Renal cortical epithelial cell (primary cell): ENCODE measurements at regions not wholly inside any gene's neighbourhood (a gene's known extent, or its start where the extent isn't known, plus 50 kb on each side); places are given as distances from the start of the nearest gene placed in this dataset.

Experiments
- DNase-seq: peaks from one replicate; pipeline ENCODE4 v3.0.0-alpha.2; 2011; ENCODE audit warnings: low read depth

DNA sequence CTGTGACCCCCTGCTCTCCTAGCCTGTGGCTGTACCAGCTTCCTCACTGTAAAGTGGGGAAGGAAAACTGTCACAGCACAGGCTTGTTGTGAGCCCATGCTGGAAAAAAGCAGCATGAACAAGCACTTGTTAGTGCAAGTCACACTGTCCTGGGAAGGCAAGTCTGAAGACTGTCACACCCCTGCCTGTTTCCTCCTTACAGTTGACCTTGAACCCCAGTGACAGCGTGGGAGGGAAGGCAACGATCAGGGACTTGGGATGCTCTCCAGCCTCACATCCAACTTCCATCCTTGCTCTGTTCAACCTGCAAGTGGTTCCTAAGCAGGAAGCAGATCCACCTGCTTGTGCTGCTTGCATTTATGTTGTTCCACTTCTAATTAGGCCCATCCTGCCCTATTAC, 311.3 kb upstream of the KLHL29 start:
- DNase-seq = no peak

DNA sequence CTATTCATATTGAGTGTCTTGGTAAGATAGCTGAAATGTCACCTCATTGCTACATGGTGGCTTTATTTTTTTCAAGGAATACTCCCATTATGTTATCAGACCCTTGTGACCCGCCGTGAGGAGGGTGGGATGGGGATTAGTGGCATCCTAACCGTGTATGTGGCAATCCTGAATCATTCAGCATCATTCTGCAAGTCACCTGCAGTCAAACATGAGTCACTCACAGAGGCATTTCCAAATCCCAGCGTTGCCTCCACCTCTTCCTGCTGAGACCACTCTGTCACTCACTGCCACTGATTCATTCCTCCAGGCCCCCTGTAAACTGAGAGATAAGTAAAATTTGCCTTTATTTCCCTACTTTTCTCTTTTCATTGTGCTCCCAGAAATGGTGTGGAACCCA, 307.4 kb upstream of the KLHL29 start:
- DNase-seq = peak; percentile 6

- DNase-seq = no peak
Measured at GRCh38 chr2:23078784-23079434, 306.1 kb upstream of the KLHL29 start.

DNA sequence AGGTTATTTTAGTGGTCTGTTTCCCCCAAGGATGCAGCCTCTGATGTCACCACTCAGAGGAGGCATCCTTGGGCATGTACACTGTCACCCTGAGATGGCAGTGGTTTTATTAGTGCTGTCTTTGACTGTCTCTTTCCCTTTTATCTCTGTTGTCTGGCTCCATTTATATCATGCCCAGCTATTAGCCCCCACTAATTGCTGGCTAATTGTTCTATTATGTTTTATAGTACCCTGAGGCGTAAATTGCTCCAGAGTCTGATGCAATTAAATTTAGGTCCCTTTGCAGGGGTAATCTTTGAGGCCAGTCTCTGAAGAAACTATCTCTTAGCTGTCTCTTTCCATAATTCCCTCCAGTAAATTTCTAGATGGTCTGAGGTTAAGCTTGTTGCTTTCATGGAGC, 301.0 kb upstream of the KLHL29 start:
- no peak for DNase-seq

- no peak for DNase-seq
Measured at GRCh38 chr2:23091019-23091418, 294.0 kb upstream of the KLHL29 start.

DNA sequence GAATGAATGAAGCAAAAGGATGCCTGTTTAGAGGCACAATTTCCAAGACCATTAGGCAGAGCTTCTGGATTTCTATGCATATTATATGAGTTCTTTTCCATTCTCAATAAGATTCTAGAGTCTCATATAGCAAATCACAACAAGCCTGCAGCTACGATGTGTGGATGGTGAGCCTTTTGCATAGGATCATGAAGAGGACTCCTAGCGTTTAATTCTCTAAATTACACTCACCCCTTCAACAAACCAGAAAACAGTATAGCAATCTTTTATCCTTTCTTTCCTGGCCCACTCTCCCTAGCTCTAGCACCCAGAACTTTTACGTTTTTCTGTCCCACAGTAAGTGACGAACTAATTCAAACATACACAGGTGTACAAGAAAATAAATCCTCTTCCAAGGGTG, 293.1 kb upstream of the KLHL29 start:
- DNase-seq = no peak

DNA sequence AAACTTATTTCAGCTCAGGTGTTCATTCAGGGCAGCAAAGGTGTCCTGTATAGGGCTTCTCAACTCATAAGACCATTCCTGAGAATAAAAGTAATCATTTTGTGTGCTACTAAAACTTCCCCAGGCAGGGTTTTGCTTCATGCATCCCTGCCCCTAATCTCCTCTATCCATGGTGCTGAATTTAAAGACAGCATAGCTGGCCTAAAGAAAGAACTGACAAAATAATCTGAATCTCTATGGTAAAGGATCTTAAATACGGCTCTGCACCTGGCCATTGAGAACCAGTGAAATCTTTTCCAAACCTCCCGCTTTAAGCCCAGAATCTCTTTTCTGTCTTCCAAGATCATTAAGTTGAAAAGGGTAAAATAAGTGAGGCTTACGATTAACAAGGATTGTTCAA, 292.1 kb upstream of the KLHL29 start:
- peak; percentile 48 for DNase-seq

DNA sequence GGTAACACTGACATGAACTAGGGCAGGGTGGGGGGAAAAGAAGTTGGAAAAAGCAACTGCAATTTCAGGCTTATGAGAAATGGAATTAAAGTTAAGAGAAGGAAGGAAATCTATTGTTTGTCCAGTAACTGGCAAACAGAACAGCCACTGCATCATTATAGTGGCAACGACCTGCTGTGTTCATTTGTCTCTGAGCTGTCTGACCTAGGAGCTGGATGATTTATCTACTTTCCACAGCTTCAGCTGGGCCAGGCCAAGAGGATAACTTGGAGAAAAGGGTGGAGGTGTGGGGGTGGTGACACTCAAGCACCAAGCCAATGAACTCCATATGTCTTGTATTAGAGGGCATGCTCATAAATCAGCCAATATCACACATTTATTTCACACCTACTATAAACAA, 291.5 kb upstream of the KLHL29 start:
- DNase-seq = no peak

GRCh38 chr2:23096906-23097602, 287.9 kb upstream of the KLHL29 start:
- peak; percentile 40 for DNase-seq

- DNase-seq = no peak
Measured at GRCh38 chr2:23100406-23100805, 284.6 kb upstream of the KLHL29 start.

DNA sequence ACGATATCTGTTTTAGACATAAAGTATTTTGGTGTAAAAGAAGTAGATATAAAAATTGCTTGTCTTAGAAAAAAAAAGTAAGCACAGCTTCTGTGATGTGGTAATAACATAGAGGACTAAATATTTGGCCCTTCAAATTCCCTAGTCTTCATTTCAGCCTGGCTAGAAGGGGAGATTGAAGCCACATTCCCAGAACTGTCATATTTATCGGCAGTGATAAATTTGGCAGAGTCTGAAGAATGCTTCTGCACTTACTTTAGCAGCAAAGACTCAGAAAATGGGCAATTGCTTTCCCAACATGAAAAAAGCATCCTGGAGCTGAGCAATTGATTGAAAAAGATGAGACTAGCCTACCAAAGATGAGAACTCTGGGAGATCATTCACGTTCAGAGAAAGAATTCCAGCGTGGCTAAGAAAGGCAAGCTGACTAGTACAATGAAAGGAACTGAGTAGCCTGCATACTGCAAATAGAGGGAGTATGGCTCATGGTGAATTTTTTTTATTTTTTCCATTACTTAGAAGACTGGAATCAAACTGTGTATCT, 278.7 kb upstream of the KLHL29 start:
- DNase-seq = no peak

DNA sequence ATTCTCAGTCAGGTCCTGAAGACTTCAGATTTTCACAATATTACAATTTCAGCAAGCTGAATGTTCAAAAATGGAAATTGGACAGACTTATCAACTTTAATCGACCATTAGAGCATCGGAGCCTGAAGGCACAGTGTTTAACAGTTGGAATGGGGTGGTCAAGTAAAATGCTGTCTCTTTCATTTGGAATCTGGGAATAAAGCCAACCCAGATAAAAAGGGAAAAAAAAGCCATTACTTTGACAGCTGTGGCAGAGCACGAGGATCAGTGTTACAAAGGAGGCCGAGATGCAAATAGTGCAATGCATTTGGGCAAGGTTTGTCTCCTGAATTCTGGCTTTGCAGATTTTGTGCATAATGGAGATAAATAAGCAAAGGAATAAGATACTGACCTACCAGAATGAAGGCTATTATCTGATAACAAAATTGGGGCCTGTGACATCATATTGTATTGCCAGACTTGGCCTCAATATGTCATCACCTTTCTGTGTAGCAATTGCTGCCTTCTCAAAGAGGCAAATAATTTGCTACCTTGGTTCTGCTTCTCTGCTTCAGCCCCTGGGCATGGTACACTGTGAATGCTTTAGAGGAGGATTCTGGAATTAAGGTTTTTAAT, 277.5 kb upstream of the KLHL29 start:
- DNase-seq = no peak

DNA sequence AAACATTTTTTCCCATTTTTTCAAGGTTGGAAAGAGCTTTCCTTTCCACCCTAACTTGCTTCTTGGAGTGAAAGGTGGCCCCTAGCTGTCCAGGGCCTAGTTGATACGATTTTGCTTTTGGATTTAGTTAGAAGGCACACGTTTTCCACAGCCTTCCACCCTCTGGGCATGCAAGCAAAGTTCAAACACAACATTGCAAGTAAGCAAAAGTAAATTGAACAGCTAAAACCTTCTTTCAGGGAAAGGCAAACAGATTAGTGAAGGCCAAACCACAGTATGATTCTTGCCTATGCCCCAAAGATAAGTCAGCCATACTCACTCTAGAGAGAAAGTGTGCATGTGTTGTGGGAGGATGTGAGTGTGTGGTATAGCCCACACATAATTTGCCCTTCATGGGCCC, 273.7 kb upstream of the KLHL29 start:
- DNase-seq = no peak

DNA sequence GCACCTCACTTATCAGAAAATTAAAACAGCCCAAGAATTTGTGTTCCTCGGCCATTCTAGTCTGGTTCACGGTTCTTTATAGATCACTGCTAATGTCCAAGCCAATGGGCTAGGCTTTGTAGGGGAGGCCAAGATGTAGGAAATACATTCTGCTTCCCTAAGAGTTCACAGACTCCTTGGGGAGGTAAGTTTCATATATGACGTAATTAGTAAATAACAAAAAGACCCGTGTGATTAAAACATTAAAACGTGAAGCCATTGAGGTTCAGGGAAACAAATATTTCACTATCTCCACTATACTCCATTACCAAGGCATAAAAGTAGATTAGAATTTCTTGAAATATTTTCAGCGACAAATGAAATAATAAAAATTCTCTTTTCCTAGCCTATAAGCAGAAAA, 272.5 kb upstream of the KLHL29 start:
- DNase-seq = no peak

DNA sequence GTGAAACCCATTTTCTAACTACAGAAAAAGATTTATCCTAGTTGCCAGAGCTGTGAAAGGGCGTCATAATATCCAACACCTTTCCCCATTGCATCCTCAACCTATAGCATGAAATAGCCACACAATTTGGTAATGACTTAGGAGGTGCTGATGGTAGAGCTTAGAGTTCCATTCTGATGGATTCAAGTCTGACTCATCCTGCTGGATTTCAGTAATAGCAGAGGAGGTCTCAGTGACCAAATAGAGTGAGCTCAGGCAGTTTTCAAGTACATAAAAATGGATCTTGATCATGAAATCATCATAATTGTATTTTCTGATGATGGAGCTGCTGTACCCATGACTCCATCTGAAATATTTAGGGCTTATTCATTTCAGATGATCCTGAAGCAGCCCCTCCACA, 270.7 kb upstream of the KLHL29 start:
- DNase-seq = peak; percentile 29

DNA sequence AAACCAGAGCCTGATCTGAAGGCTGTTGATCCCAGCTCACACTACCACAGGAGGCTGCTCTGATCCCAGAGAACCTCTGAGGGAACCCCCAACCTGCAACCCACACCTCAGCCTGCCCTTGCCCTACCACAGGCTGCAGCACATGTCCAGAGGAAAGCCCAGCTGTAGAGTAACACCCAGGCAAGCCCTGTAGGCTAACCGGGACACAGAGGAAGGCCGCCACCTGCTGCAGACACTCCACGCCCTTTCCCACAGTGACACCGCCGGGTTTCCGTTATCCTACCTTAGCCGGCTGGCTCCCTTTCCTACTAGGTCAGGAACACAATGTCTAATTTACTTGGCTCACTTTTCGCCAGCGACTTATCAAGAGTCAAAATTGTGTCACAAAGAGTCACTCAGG, 266.7 kb upstream of the KLHL29 start:
- DNase-seq = no peak

DNA sequence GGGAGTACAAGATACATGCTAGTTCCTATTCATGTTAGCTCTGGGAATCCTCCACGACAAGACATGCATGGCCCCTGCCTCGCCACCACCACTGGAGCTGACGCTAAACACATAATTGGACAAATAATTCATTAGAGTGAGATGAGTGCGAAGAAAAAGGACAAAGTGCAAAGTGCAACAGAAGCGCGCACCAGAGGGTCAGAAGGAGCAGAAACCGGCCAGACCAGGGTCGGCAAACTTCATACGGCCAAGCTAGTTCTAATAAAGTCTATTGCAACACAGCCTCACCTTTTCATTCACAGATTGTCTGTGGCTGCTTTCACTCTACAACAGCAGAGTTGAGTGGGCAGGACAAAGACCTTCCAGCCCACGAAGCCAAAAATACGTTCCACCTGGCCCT, 266.1 kb upstream of the KLHL29 start:
- no peak for DNase-seq

- no peak for DNase-seq
Measured at GRCh38 chr2:23120161-23120560, 264.8 kb upstream of the KLHL29 start.

DNA sequence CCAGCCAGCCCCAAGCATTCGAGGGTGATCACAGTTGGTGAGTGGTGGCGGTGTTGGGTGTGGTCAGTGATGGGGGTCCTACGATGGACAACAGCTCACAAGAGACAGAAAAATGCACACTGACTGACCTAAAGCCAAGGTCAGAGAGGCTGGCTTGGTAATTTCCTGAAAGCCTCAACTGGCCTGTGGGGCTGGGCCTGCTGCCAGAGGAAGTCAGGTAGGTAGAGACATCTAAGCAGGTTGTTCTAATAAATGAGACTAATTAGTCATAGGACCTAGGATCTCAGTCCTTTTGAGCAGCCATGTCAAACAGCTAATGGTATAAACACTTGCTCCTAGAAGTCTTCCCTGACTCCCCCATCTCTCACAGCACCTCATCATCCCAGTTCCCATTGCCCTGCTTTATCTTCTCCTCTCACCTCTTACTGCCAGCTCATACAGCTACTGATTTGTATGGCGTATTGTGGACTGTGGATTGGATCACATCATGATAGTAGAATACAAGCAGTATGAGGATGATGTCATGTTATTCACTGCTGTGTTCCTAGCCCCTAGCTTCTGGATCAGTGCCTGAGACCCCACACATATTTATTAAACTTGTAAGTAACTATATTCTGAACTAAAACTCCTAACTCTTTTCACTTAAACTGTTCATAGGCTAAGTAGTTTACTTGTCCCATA, 262.9 kb upstream of the KLHL29 start:
- DNase-seq = peak; percentile 27

GRCh38 chr2:23122681-23123215, 262.2 kb upstream of the KLHL29 start:
- DNase-seq = peak; percentile 84

DNA sequence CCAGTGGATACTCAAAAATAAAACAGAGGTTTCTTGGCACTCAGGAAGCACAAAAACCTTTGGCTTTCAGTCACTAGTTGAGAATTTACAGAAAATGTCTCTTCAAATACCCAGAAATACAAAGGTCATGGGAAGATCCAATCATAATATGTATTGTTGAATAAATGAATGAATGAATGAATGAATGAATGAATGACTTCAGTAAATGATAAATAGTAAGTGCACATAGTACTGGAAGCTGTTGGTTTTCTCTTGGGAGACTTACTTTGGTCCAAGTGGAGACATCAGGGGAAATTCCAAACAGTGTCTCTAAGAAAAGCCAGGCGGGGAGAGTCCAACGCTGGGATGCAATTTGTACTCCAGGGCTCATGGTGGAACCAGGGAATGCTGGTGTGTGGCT, 261.3 kb upstream of the KLHL29 start:
- no peak for DNase-seq

DNA sequence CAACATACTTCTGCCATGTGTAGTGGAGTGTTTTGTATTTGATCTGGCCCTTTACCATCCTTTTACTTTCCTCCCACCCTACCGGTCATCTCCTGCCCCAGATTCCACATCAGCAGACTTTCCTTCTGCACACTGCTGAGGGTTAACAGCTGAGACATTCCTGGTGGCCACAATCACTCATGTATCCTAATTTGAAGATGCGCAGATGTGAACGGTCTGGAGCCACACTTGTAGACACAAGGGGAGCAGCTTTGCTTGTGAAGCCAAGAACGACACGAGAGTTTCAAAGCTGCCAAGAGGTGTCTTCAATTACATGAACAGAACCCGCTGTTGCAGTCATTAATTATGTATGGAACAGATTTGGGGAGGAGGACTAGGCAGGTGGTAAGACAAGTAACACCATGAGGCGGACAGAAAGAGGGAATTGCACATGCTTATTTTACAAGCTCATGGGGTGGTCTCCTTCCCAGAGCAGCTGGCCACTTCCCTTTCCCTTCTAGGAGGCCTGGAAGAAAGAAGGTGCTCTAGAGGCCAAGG, 260.7 kb upstream of the KLHL29 start:
- DNase-seq = no peak
